ENCODE measurements at regions not wholly inside any gene's neighbourhood (a gene's known extent, or its start where the extent isn't known, plus 50 kb on each side); places are given as distances from the start of the nearest gene placed in this dataset.

- H3K27me3 ChIP-seq (ENCODE audit: insufficient read depth, low read depth, low read length) = no peaks in the 10 kb centered on the region
- no peaks in the 10 kb centered on the region for H3K9me3 ChIP-seq (ENCODE audit: low read length)
- TF ChIP-seq MXI1 (conservative IDR thresholded peaks at IDR 0.05; ENCODE audit: poor library complexity, severe bottlenecking) = no peak
- no peak for TF ChIP-seq REST (IDR thresholded peaks at IDR 0.05; ENCODE audit: borderline replicate concordance)
- TF ChIP-seq EZH2 (IDR thresholded peaks at IDR 0.05; ENCODE audit: borderline replicate concordance, insufficient read depth, low read length, poor library complexity, severe bottlenecking) = no peak
- TF ChIP-seq TAF1 (IDR thresholded peaks at IDR 0.05; ENCODE audit: low read depth) = no peak
- no peak for TF ChIP-seq POLR2AphosphoS5 (IDR thresholded peaks at IDR 0.05)
- TF ChIP-seq RAD21 (conservative IDR thresholded peaks at IDR 0.05) = no peak
- TF ChIP-seq CTCF (IDR thresholded peaks at IDR 0.05; ENCODE audit: poor library complexity, severe bottlenecking) = no peak
- no peak for TF ChIP-seq SMC3 (conservative IDR thresholded peaks at IDR 0.05; ENCODE audit: poor library complexity)
- TF ChIP-seq EP300 (conservative IDR thresholded peaks at IDR 0.05; ENCODE audit: poor library complexity, severe bottlenecking) = no peak
- H3K4me3 ChIP-seq (ENCODE audit: low read length) = no peak overlapping the region
- H3K9me2 ChIP-seq (ENCODE audit: insufficient read depth, low read length) = no peaks in the 10 kb centered on the region
- no peak overlapping the region for H2AFZ ChIP-seq (ENCODE audit: low read depth, low read length)
- H4K20me1 ChIP-seq (ENCODE audit: insufficient read depth) = no peaks in the 10 kb centered on the region
- H3K4me2 ChIP-seq (ENCODE audit: low read length) = no peak overlapping the region
- no peaks in the 10 kb centered on the region for H3K79me2 ChIP-seq (replicated peaks; ENCODE audit: insufficient read depth, low read length)
- H3F3A ChIP-seq (ENCODE audit: insufficient read depth, low read length, poor library complexity, severe bottlenecking) = no peaks in the 10 kb centered on the region
- H3K36me3 ChIP-seq (ENCODE audit: insufficient read depth, low read length) = no peaks in the 10 kb centered on the region
- H3K9ac ChIP-seq (ENCODE audit: low read length) = no peak overlapping the region
- H3K27ac ChIP-seq (ENCODE audit: low read length) = no peak overlapping the region
Measured at GRCh38 chr5:2282893-2283292, 400.2 kb upstream of the IRX4 start.

- Histone ChIP-seq H3K36me3 (ENCODE audit: insufficient read depth, low read length) (no peaks in the 10 kb centered on the region), H2AFZ (ENCODE audit: low read depth, low read length) (no peak overlapping the region), H3K27me3 (ENCODE audit: insufficient read depth, low read depth, low read length) (no peaks in the 10 kb centered on the region), H3K4me3 (ENCODE audit: low read length) (no peak overlapping the region), H3K27ac (ENCODE audit: low read length) (no peak overlapping the region), H4K20me1 (ENCODE audit: insufficient read depth) (no peaks in the 10 kb centered on the region), H3K9me2 (ENCODE audit: insufficient read depth, low read length) (no peaks in the 10 kb centered on the region), H3K9ac (ENCODE audit: low read length) (no peak overlapping the region), H3K79me2 (replicated peaks; ENCODE audit: insufficient read depth, low read length) (no peaks in the 10 kb centered on the region), H3K9me3 (ENCODE audit: low read length) (no peaks in the 10 kb centered on the region), H3F3A (ENCODE audit: insufficient read depth, low read length, poor library complexity, severe bottlenecking) (no peaks in the 10 kb centered on the region), H3K4me2 (ENCODE audit: low read length) (no peak overlapping the region)
- TF ChIP-seq TAF1 (IDR thresholded peaks at IDR 0.05; ENCODE audit: low read depth) (no peak), MXI1 (conservative IDR thresholded peaks at IDR 0.05; ENCODE audit: poor library complexity, severe bottlenecking) (no peak), POLR2AphosphoS5 (IDR thresholded peaks at IDR 0.05) (no peak), SMC3 (conservative IDR thresholded peaks at IDR 0.05; ENCODE audit: poor library complexity) (no peak), CTCF (IDR thresholded peaks at IDR 0.05; ENCODE audit: poor library complexity, severe bottlenecking) (no peak), EZH2 (IDR thresholded peaks at IDR 0.05; ENCODE audit: borderline replicate concordance, insufficient read depth, low read length, poor library complexity, severe bottlenecking) (no peak), REST (IDR thresholded peaks at IDR 0.05; ENCODE audit: borderline replicate concordance) (no peak), EP300 (conservative IDR thresholded peaks at IDR 0.05; ENCODE audit: poor library complexity, severe bottlenecking) (no peak), RAD21 (conservative IDR thresholded peaks at IDR 0.05) (no peak)
Measured at GRCh38 chr5:2282034-2282690, 399.4 kb upstream of the IRX4 start.

Data from neural cell (in vitro differentiated cells).